ENCODE measurements at regions not wholly inside any gene's neighbourhood (a gene's known extent, or its start where the extent isn't known, plus 50 kb on each side); places are given as distances from the start of the nearest gene placed in this dataset.

GRCh38 chr13:44132710-44133109 lies 240.9 kb upstream of the SERP2 start:
- TF ChIP-seq TAF1 (IDR thresholded peaks at IDR 0.05; ENCODE audit: low read depth) (no peak), RAD21 (IDR thresholded peaks at IDR 0.05; ENCODE audit: low read depth) (no peak), YY1 (IDR thresholded peaks at IDR 0.05; ENCODE audit: low read depth) (no peak), EP300 (IDR thresholded peaks at IDR 0.05; ENCODE audit: borderline replicate concordance) (no peak), CEBPB (IDR thresholded peaks at IDR 0.05) (no peak), FOXM1 (IDR thresholded peaks at IDR 0.05; ENCODE audit: borderline replicate concordance, low read depth) (no peak), MAX (IDR thresholded peaks at IDR 0.05) (no peak)
